Spleen (tissue), 7 donors: ENCODE measurements at regions not wholly inside any gene's neighbourhood (a gene's known extent, or its start where the extent isn't known, plus 50 kb on each side); places are given as distances from the start of the nearest gene placed in this dataset.

Experiments used
- POLR2A ChIP-seq, 3 donors: fragments of 450-650 bp; IDR thresholded peaks; one replicate each; pipeline ENCODE4 v1.5.1; 2017; ENCODE audit warnings: antibody characterized with exemption in 3 of 3, mild to moderate bottlenecking in 1 of 3
- TF ChIP-seq, protein P1 (sequence below), 11 experiments: fragments of 200-600 bp in 7 of 11; fragments of 450-650 bp in 4 of 11; sonication (generic) in 4 of 11; IDR thresholded peaks in 8 of 11; conservative IDR thresholded peaks in 3 of 11; 1 replicate in 7 of 11; 2 replicates in 4 of 11; pipeline versions ENCODE4 v1.4.0 to v1.8.0; 2016 to 2021; ENCODE audit warnings: antibody characterized with exemption in 11 of 11, inconsistent platforms in 4 of 11, mild to moderate bottlenecking in 1 of 11
- donor health status: DM: no; HTN: no; CAD: no; lungs with moderate emphysema.
- donor health status: DM: no; HTN: no; CAD: no.
- donor health status: DM: no; HTN: no; CAD: no.

DNA sequence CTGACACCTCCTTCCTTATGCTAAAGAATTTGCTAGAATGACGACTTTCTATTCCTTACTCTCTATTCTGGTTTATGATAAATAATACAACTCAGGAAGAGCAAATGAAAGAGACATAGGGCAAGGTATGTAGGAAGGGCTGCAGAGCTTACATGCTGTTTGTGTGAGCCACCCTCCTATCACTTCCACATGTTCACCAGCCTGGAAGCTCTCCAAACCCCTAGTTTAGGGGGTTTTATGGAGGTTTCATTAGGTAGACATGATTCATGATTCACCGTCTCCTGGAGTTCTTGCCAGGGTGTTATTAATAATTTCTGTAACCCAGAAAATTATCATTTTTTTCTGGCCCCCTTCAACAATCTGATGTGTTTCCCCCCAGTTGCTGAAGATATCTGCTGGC is 172.1 kb upstream of the COL8A1 start:
- TF ChIP-seq, protein P1, sequence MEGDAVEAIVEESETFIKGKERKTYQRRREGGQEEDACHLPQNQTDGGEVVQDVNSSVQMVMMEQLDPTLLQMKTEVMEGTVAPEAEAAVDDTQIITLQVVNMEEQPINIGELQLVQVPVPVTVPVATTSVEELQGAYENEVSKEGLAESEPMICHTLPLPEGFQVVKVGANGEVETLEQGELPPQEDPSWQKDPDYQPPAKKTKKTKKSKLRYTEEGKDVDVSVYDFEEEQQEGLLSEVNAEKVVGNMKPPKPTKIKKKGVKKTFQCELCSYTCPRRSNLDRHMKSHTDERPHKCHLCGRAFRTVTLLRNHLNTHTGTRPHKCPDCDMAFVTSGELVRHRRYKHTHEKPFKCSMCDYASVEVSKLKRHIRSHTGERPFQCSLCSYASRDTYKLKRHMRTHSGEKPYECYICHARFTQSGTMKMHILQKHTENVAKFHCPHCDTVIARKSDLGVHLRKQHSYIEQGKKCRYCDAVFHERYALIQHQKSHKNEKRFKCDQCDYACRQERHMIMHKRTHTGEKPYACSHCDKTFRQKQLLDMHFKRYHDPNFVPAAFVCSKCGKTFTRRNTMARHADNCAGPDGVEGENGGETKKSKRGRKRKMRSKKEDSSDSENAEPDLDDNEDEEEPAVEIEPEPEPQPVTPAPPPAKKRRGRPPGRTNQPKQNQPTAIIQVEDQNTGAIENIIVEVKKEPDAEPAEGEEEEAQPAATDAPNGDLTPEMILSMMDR (IDR thresholded peaks at IDR 0.05 in 8 of 11, conservative IDR thresholded peaks at IDR 0.05 in 3 of 11), result no peak
- TF ChIP-seq POLR2A (IDR thresholded peaks at IDR 0.05), result no peak
